Lower leg skin (tissue), 3 donors: ENCODE measurements at regions not wholly inside any gene's neighbourhood (a gene's known extent, or its start where the extent isn't known, plus 50 kb on each side); places are given as distances from the start of the nearest gene placed in this dataset.

Experiments
- CTCF ChIP-seq, 3 donors: fragments of 450-650 bp; IDR thresholded peaks; one replicate each; pipeline ENCODE4 v1.5.1; 2016; ENCODE audit warnings: antibody characterized with exemption in 3 of 3, mild to moderate bottlenecking in 3 of 3, moderate library complexity in 2 of 3
- POLR2A ChIP-seq, 2 donors: fragments of 450-650 bp; IDR thresholded peaks; one replicate each; pipeline ENCODE4 v1.6.1; 2016 to 2017; ENCODE audit warnings: antibody characterized with exemption in 2 of 2, mild to moderate bottlenecking in 1 of 2, moderate library complexity in 1 of 2

DNA sequence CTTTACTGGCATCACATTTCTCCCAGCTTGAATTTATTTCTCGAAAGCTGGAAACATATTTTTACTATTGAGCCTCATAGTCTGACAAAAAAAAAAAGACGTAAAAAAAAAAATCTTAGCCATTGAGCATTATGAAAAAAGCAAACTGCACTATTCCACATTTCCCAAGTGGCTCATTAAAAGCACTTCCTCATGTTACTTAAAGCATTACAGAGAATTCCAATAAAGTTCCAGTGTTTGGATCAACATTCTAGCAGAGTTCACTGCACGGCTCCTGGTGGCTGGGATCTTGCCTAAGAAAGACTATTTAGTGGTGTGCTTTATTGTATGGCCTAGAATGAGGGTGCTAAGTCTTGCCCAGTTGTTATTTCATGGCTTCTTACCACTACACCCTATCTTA lies 476.2 kb downstream of the PPARGC1A start:
- TF ChIP-seq CTCF (IDR thresholded peaks at IDR 0.05) (no peak), POLR2A (IDR thresholded peaks at IDR 0.05) (no peak)
